GM19452 (cell line): ENCODE measurements at regions not wholly inside any gene's neighbourhood (a gene's known extent, or its start where the extent isn't known, plus 50 kb on each side); places are given as distances from the start of the nearest gene placed in this dataset.
"Not testable (repeated sequence)": the region's sequence is repeated elsewhere in the genome, so short reads cannot be mapped to it uniquely, and the experiment has no call there.

Source experiments
- ATAC-seq: cut with Tn5 transposase; IDR thresholded peaks from one replicate; pipeline ENCODE4 v1.9.1; 2021; ENCODE audit not compliant: unreplicated experiment

- no peak for ATAC-seq
Measured at GRCh38 chr9:117649126-117649525, 55.1 kb upstream of the TLR4 start.

- ATAC-seq, result no peak
Measured at GRCh38 chr9:117644932-117645636, 59.1 kb upstream of the TLR4 start.

- peak; percentile 72 for ATAC-seq
Measured at GRCh38 chr9:117644133-117644931, 59.9 kb upstream of the TLR4 start.

GRCh38 chr9:117643288-117643654 is 60.9 kb upstream of the TLR4 start:
- ATAC-seq, result no peak

- not testable (repeated sequence) for ATAC-seq
Measured at GRCh38 chr9:117642571-117643287, 61.5 kb upstream of the TLR4 start.

GRCh38 chr9:117636681-117637080 is 67.5 kb upstream of the TLR4 start:
- ATAC-seq, result no peak

GRCh38 chr9:117625154-117625553 is 79.0 kb upstream of the TLR4 start:
- ATAC-seq, result no peak

GRCh38 chr9:117624106-117624505 is 80.1 kb upstream of the TLR4 start:
- no peak for ATAC-seq

GRCh38 chr9:117622347-117622746 is 81.9 kb upstream of the TLR4 start:
- ATAC-seq, result no peak

- no peak for ATAC-seq
Measured at GRCh38 chr9:117616431-117616831, 87.8 kb upstream of the TLR4 start.

- no peak for ATAC-seq
Measured at GRCh38 chr9:117612317-117612716, 91.9 kb upstream of the TLR4 start.

GRCh38 chr9:117597977-117598376 is 106.2 kb upstream of the TLR4 start:
- no peak for ATAC-seq

- no peak for ATAC-seq
Measured at GRCh38 chr9:117596678-117597077, 107.5 kb upstream of the TLR4 start.

GRCh38 chr9:117595650-117596049 is 108.6 kb upstream of the TLR4 start:
- no peak for ATAC-seq

GRCh38 chr9:117587263-117587662 is 116.9 kb upstream of the TLR4 start:
- no peak for ATAC-seq

GRCh38 chr9:117574099-117574498 is 130.1 kb upstream of the TLR4 start:
- no peak for ATAC-seq

- no peak for ATAC-seq
Measured at GRCh38 chr9:117564839-117565238, 139.4 kb upstream of the TLR4 start.

- no peak for ATAC-seq
Measured at GRCh38 chr9:117561761-117562160, 142.4 kb upstream of the TLR4 start.

GRCh38 chr9:117555964-117556629 is 141.2 kb upstream of the ASTN2 start:
- peak; percentile 86 for ATAC-seq

- ATAC-seq, result no peak
Measured at GRCh38 chr9:117552811-117553210, 138.0 kb upstream of the ASTN2 start.

- no peak for ATAC-seq
Measured at GRCh38 chr9:117551171-117551570, 136.3 kb upstream of the ASTN2 start.
